ENCODE measurements at regions not wholly inside any gene's neighbourhood (a gene's known extent, or its start where the extent isn't known, plus 50 kb on each side); places are given as distances from the start of the nearest gene placed in this dataset.

DNA sequence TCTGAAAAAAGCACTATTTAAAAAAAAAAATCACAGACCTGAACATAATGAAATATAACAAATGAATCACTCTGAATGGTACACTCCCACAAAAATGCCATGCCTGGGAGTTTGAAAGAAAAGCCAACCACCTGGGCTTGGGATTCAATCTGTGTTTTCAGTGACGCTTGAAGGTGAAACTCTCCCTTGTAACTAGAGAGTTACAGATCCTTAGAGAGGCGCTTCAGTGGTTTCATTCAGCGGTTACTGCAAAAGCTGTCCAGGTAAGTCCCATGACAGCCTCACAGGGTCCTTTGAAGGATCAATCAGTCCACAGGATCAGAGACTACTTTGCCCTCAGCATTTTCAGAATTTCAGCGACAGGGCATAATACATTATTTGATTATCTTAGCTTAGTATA, 627.3 kb downstream of the IRS1 start:
- no peak overlapping the region for H3K27ac ChIP-seq (ENCODE audit: extremely low read length, insufficient read depth, low read length)
- no peaks in the 10 kb centered on the region for H4K20me1 ChIP-seq (ENCODE audit: insufficient read depth, low read length)
- ChIA-PET CTCF (ENCODE audit: low intra/inter-chr PET ratio, low total read pairs) (no interaction called here), POLR2A (no interaction called here)
- no TSS peak for BruUV-seq (replicated peaks)
- H3K9me3 ChIP-seq (ENCODE audit: low read length) = peaks cover 10% of the 10 kb centered on the region
- no peaks in the 10 kb centered on the region for H3K79me2 ChIP-seq (ENCODE audit: insufficient read depth, low read length)
- H3K4me2 ChIP-seq (ENCODE audit: low read depth, low read length) = no peak overlapping the region
- no peak overlapping the region for H3K4me3 ChIP-seq (replicated peaks in 1 of 3; ENCODE audit: insufficient read depth in 1 of 3, low read depth in 2 of 3, low read length in 3 of 3)
- intact Hi-C loops (cut with micrococcal nuclease; ENCODE audit: unreplicated experiment) (no loop called here), in situ Hi-C loops (cut with HindIII; ENCODE audit: extremely low pct_ligation_motif_present, low pct_unique_long_range_greater_than_20kb) (no loop called here)
- no peak for ATAC-seq
- no peaks in the 10 kb centered on the region for H3K27me3 ChIP-seq (ENCODE audit: control insufficient read depth in 1 of 2, insufficient read depth in 2 of 2, low read length in 2 of 2)
- H3K4me1 ChIP-seq (ENCODE audit: insufficient read depth, low read length) = peaks cover 58% of the 10 kb centered on the region
- no peak for FAIRE-seq
- no peak for DNase-seq (ENCODE audit: low spot score)
- WGBS (ENCODE audit: low lambda C conversion rate) = 98% methylated on average over 4 of the region's 4 CpGs
- no peak for TF ChIP-seq CCDC6 (CRISPR knock-in tag; IDR thresholded peaks at IDR 0.05)
- H3K36me3 ChIP-seq (replicated peaks in 1 of 2; ENCODE audit: control insufficient read depth in 1 of 2, insufficient read depth in 2 of 2, low read length in 2 of 2) = no peaks in the 10 kb centered on the region
- no peak overlapping the region for H2AFZ ChIP-seq (ENCODE audit: low read length)
- H3K9ac ChIP-seq (ENCODE audit: insufficient read depth, low read depth, low read length) = no peak overlapping the region

- BruUV-seq (replicated peaks) = no TSS peak
- POLR2A ChIA-PET = interaction anchor here (0.8 to 0.9 kb wide), 2 partner anchors 10 to 20 kb away, joined by 3 to 5 read pairs; no protein-coding TSS in a partner anchor
- Histone ChIP-seq H3K27ac (ENCODE audit: extremely low read length, insufficient read depth, low read length) (peak overlapping the region; percentile 81), H3K27me3 (ENCODE audit: control insufficient read depth in 1 of 2, insufficient read depth in 2 of 2, low read length in 2 of 2) (no peaks in the 10 kb centered on the region), H3K4me2 (ENCODE audit: low read depth, low read length) (no peak overlapping the region), H3K36me3 (replicated peaks in 1 of 2; ENCODE audit: control insufficient read depth in 1 of 2, insufficient read depth in 2 of 2, low read length in 2 of 2) (no peaks in the 10 kb centered on the region), H2AFZ (ENCODE audit: low read length) (peak overlapping the region; percentile 30), H3K9me3 (ENCODE audit: low read length) (peaks cover 7% of the 10 kb centered on the region; the same call in 1 of the 2 replicates), H3K4me3 (replicated peaks in 1 of 3; ENCODE audit: insufficient read depth in 1 of 3, low read depth in 2 of 3, low read length in 3 of 3) (no peak overlapping the region), H3K9ac (ENCODE audit: insufficient read depth, low read depth, low read length) (no peak overlapping the region), H3K79me2 (ENCODE audit: insufficient read depth, low read length) (no peaks in the 10 kb centered on the region), H3K4me1 (ENCODE audit: insufficient read depth, low read length) (peaks cover 56% of the 10 kb centered on the region), H4K20me1 (ENCODE audit: insufficient read depth, low read length) (no peaks in the 10 kb centered on the region)
- intact Hi-C loops (cut with micrococcal nuclease; ENCODE audit: unreplicated experiment) = no loop called here
- DNase-seq (ENCODE audit: low spot score) = peak; percentile 60
- ATAC-seq = peak; percentile 50
- no peak for FAIRE-seq
- in situ Hi-C loops (cut with HindIII; ENCODE audit: extremely low pct_ligation_motif_present, low pct_unique_long_range_greater_than_20kb) = no loop called here
- 94% methylated on average over 4 of the region's 4 CpGs for WGBS (ENCODE audit: low lambda C conversion rate)
- CTCF ChIA-PET (ENCODE audit: low intra/inter-chr PET ratio, low total read pairs) = no interaction called here
- TF ChIP-seq ARNTL (CRISPR knock-in tag; IDR thresholded peaks at IDR 0.05) (no peak), ZNF318 (CRISPR knock-in tag; IDR thresholded peaks at IDR 0.05) (no peak), ZNF781 (CRISPR knock-in tag; IDR thresholded peaks at IDR 0.05; ENCODE audit: borderline replicate concordance, not compliant biosample characterization) (peak; percentile 57), MED13 (CRISPR knock-in tag; IDR thresholded peaks at IDR 0.05) (no peak), ZNF891 (CRISPR knock-in tag; IDR thresholded peaks at IDR 0.05) (no peak), FOXO1 (CRISPR knock-in tag; IDR thresholded peaks at IDR 0.05) (0 out of 2 replicates have a peak, but pooled peaks have one; percentile 37), PITX1 (CRISPR knock-in tag; IDR thresholded peaks at IDR 0.05) (0 out of 2 replicates have a peak, but pooled peaks have one; percentile 41), NPAS2 (CRISPR knock-in tag; IDR thresholded peaks at IDR 0.05; ENCODE audit: borderline replicate concordance) (no peak)
Observed at GRCh38 chr2:226169751-226170581, 629.7 kb downstream of the IRS1 start.
